MM.1S (cell line): ENCODE measurements at regions not wholly inside any gene's neighbourhood (a gene's known extent, or its start where the extent isn't known, plus 50 kb on each side); places are given as distances from the start of the nearest gene placed in this dataset.

Experiments used
- EZH2 ChIP-seq: fragments of 300-600 bp; sonication (generic); optimal IDR thresholded peaks from 2 replicates; pipeline ENCODE3; 2017; ENCODE audit warnings: low read depth, mild to moderate bottlenecking, antibody characterized with exemption, low read length, mixed read lengths
- EZH2phosphoT487 ChIP-seq: fragments of 300-600 bp; sonication (generic); IDR thresholded peaks from 2 replicates; pipeline ENCODE4 v1.6.1; 2018; ENCODE audit warnings: antibody characterized with exemption, low read length
- TF ChIP-seq, protein P1 (sequence below): fragments of 300-600 bp; sonication (generic); IDR thresholded peaks from 2 replicates; pipeline ENCODE4 v1.5.1; 2016; ENCODE audit warnings: antibody characterized with exemption, low read length, mixed read lengths

- TF ChIP-seq, protein P1, sequence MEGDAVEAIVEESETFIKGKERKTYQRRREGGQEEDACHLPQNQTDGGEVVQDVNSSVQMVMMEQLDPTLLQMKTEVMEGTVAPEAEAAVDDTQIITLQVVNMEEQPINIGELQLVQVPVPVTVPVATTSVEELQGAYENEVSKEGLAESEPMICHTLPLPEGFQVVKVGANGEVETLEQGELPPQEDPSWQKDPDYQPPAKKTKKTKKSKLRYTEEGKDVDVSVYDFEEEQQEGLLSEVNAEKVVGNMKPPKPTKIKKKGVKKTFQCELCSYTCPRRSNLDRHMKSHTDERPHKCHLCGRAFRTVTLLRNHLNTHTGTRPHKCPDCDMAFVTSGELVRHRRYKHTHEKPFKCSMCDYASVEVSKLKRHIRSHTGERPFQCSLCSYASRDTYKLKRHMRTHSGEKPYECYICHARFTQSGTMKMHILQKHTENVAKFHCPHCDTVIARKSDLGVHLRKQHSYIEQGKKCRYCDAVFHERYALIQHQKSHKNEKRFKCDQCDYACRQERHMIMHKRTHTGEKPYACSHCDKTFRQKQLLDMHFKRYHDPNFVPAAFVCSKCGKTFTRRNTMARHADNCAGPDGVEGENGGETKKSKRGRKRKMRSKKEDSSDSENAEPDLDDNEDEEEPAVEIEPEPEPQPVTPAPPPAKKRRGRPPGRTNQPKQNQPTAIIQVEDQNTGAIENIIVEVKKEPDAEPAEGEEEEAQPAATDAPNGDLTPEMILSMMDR = no peak
- TF ChIP-seq EZH2 (no peak), EZH2phosphoT487 (no peak)
Measured at GRCh38 chr4:100954046-100954445, 393.3 kb downstream of the PPP3CA start.
